Left renal pelvis (tissue), 4 donors: ENCODE measurements at regions not wholly inside any gene's neighbourhood (a gene's known extent, or its start where the extent isn't known, plus 50 kb on each side); places are given as distances from the start of the nearest gene placed in this dataset.
"Not testable (repeated sequence)": the region's sequence is repeated elsewhere in the genome, so short reads cannot be mapped to it uniquely, and the experiment has no call there.

Source experiments
- DNase-seq, 4 donors: peaks; one replicate each; pipeline ENCODE4 v3.0.0-alpha.2; 2013; ENCODE audit warnings: low read depth in 4 of 4, low spot score in 3 of 4

DNA sequence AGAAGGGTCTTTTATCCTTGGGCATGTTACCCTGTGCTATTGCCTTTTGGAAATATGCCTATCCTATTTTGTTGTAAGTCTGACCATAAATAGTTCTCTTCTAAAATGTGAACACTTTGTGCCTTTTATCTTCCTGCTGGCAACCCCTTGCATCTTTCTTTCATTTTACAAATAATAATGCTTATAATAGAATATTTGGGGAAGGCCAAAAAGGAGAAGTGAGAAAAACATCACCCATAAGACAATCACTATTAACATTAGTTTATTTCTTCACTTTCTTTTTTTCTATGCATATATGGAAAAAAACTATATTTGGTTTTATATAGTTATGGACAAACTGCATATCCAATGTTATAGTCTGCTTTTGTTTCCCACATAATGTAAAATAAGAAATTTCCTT is 64.9 kb upstream of the GBA3 start:
- DNase-seq = not testable (repeated sequence)

DNA sequence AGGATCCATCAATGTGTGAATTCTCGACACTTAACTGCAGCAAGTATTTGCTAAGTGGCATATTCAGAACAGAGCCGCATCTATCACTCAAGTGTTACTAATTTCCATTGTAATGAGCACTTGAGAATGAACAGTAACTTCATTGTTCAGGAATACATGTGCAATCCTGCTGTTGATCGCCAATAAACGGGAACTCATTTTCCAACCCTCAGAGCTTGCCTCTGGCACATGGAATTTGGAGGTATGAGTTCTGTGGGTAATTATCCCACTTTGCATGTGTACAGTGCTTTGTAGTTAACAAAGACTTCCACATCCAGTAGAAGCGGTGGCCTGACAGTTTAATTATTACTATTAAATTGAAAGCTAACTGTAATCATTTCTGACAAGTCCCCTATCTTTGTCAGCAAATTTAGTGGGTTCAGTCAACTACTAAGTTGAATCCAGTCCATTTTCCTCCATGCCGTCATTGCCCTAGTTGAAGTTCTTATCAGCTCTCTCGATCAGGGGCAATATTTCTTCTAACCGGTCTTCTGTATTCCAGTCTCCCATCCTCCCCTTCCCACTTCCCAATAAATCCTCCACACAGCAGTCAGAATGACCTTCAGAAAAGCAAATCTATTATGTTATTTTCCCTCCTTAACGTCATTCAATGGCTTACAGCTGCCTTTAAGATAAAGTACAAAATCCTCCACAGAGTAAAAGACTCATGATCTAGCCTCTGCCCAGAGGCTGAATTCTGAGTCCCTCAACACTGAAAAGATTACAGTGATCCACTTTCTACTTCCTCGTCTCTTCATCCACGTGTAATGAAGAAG is 62.4 kb upstream of the GBA3 start:
- not testable (repeated sequence) for DNase-seq

DNA sequence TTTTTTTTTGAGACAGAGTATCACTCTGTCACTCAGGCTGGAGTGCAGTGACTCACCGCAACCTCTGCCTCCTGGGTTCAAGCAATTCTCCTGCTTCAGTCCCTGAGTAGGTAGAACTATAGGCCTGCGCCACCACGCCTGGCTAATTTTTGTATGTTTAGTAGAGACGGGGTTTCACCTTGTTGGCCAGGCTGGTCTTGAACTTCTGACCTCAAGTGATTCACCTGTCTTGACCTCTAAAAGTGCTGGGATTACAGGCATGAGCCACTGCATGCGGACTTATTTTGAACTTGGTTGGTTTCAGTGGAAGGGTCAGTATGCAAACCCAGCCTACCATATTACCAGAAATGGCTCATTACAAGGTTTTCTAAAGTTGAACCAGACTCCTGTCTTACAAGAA is 61.6 kb upstream of the GBA3 start:
- not testable (repeated sequence) for DNase-seq

DNA sequence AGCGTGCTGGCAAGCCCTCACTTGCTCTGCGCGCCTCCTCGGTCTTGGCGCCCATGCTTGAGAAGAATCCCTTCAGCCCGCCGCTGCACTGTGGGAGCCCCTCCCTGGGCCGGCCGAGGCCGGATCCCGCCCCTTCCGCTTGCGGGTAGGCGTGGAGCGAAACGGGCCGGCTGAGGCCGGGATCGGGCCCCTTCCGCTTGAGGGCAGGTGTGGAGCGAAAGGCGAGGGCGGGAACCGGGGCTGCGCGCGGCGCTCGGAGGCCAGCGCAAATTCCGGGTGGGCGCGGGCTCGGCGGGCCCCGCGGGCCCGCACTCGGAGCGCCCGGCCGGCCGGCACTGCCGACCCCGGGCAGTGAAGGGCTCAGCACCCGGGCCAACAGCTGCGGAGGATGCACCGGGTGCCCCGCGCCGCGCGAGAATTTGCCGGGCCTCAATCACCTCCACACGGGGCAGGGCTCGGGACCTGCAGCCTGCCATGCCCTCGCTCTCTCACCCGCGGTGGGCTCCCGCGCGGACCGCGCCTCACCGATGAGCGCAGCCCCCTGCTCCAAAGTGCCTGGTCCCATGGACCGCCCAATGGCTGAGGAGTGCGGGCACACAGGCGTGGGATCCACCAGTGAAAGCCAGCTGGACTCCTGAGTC is 58.1 kb upstream of the GBA3 start:
- no peak for DNase-seq

GRCh38 chr4:22635182-22635549 is 57.6 kb upstream of the GBA3 start:
- DNase-seq = not testable (repeated sequence)

- no peak for DNase-seq
Measured at GRCh38 chr4:22635692-22636091, 57.0 kb upstream of the GBA3 start.

DNA sequence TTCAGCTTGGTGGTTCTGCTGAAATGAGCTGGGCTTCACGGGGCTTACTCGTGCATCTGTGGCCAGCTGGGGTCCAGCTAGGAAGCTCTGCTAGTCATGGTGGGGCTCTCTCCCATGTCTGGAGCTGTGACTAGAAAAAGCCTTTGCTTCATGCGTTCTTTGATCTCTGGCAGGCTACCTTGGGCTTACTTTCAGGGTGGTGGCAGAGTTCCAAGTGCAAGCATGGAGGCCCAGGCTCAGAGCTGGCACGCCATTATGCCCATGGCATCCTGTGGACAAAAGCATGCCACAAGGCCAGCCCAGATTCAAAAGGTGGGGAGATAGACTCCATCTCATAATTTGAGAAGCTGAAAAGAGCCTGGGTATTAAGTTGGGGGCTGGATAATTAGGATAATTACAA is 55.4 kb upstream of the GBA3 start:
- DNase-seq = no peak
